Dermis microvascular lymphatic vessel endothelial cell (primary cell): ENCODE measurements at regions not wholly inside any gene's neighbourhood (a gene's known extent, or its start where the extent isn't known, plus 50 kb on each side); places are given as distances from the start of the nearest gene placed in this dataset.
A peak's percentile ranks its signal among the peaks of the same experiment; 100 is the strongest.

Experiments
- DNase-seq, 2 donors: peaks; one replicate each; pipeline versions ENCODE4 v3.0.0 to v3.0.0-alpha.2; 2010; ENCODE audit warnings: low read depth in 2 of 2

DNA sequence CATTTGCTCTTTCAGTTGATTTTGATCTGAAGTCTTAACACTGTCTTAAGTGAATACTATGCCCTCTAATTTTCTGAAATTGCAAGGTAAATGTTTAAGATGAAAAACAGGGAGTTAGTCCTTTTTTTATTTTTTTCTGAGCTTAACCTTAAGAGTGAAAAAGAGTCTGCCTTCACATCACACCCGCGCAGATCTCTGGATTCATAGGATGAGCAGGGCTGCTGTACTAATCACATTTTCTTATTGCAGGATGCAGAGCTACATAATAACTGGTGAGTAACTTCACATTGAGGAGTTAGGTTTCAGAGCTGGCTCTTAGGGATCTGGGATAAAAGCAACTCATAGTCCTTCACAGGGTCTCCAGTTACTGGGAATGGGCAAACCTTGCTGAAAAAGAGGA lies 188.7 kb upstream of the ATP1B1 start:
- no peak for DNase-seq

DNA sequence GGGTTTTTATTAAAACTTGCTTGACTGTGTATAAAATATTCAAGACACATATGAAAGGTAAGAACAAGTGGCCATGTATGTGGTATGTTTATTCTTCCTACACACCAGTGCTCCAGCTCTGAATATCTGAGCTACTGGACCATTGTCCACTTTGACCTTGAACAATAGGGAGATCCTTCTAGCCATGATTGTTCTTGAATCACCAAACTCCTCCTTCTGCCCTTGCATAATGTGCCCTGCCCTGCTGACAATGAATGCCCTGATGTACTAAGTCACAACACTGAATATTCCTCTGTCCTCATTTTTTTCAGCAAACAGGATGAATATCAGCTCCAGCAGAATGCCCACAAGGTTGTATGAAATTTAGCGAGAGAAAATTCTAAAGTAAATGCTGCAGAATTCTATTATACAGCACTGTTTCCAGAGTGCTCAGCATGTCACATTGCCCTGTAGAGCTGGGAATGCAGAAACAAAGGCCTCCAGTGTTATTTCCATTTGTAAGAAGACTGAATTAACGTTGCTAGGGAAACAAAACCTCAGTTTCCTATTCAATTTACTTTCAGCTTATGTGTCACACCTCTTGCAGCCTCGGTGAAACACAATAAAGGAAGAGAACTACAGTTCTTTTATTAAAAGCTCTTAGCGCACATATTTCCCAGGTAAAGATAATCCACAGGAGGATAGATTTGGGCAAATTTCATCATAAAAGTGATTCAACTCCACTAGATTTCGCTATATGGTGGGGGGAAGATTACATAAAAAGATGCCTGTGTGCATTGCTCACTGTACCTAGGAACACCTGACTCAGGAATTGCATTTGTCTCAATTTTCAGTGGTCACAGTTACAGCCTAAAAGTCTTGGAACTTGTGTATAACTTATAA lies 187.4 kb upstream of the ATP1B1 start:
- peak in 1 of 2 donors; percentile 56 for DNase-seq

DNA sequence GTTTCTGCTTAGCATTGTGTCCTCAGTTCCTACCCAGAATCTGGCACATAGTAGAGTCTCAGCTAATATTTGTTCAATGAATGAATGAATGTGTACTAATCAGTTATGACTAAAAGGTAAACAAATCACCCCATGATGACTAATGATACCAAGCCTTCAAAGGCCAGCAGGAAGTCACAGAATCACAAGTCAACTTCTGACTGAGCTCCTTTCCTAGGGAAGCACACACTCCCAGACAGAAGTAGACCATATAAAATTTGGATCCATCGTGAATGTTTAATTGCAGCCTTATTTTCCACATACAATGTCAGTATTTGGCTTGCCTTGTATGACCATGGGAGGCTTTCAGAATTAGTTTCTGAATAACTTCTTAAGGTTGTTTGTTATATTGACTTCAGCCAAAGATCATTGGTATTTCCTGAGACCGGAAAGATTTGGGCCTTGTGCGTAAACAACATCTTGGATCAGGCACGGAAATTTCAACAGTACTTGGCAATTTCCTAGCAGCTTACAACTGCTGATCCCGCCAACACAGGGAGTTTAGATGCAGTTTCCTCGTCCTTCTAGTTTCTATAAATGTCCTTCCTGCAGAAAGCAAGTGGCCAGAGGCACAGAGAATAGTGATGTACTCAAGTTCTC lies 185.9 kb upstream of the ATP1B1 start:
- DNase-seq: peak in 1 of 2 donors; percentile 76

GRCh38 chr1:168921629-168922028 lies 184.9 kb upstream of the ATP1B1 start:
- no peak for DNase-seq

DNA sequence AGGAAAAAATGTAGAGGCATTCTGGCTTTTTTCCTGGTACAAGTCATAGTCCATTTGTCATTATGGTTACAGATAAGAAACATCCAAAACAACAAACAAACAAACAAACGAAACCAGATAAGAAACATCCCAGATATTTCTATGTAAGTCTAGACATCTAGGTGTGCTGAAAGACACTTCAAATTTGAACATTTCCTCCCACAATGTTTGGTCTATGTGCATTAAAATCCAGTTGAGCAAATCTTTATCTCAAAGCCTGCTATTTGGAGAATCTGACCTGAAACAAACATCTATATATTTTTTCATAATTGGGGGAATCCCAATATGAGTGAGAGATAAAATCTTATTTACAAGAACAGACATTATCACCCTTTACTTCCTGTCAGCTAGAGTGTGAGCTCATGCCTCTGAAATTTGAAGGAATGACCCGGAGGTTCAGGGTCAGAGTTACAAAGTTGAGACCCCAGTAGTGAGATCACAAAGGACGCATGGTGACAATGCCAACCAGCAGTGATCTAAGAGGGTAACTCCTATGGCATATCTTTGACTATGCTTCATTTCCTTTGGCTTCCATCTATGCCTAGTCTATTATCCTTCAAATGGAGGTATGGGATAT lies 182.9 kb upstream of the ATP1B1 start:
- DNase-seq: peak in 1 of 2 donors; percentile 44

DNA sequence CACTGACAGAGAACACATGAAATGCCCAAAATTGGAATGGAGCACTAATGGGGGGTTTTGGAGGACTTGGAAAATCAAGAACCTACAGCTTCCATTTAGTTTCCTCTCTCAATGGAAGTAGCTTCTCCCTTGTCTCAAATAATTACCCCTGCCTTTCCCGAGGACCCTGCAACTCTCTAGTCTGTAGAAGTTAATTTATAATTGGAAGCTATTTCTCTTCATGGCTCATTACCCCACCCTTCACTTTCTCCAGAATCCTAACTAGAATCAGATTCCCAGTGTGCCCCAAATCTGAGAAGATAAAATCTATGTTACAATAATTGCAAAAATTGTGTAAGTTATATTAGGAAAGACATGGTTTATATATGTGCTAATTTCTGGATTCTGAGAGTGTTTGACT lies 181.5 kb upstream of the ATP1B1 start:
- DNase-seq: no peak

GRCh38 chr1:168926236-168926635 lies 180.3 kb upstream of the ATP1B1 start:
- no peak for DNase-seq

DNA sequence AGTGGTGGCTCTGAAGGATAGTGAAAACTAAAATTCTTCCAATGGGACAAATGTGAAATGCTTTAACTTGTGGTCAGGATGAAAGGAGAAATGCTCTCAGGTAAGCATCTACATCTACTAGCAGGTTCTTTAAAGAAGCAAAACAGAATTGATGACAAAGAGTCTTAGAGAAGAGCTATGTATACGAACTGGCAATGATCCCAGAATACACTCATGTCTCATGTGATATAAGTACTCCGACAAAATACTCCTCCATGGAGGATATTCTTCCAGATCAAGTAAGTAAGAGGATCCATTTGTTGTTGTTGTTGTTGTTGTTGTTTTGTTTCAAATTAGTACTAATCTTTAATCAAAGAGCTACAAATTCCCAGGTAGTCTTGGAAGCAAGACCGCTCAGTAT lies 174.0 kb upstream of the ATP1B1 start:
- peak in 1 of 2 donors; percentile 7 for DNase-seq

GRCh38 chr1:168933141-168933805 lies 173.2 kb upstream of the ATP1B1 start:
- DNase-seq: no peak

- no peak for DNase-seq
Measured at GRCh38 chr1:168939110-168939946, 167.2 kb upstream of the ATP1B1 start.

DNA sequence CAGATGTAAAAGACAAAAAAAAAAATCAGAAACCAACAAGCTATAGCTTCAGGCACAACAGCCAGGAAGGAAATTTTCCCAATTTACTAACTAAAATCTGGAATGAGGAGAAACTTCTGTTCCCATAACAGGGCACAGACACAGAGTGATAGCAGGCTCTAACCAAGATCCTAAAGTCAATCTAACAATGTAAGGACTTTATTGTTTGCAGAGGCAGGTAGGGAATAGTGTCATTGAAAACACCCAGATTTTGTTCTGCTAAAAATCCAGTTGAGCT lies 166.6 kb upstream of the ATP1B1 start:
- DNase-seq: no peak

DNA sequence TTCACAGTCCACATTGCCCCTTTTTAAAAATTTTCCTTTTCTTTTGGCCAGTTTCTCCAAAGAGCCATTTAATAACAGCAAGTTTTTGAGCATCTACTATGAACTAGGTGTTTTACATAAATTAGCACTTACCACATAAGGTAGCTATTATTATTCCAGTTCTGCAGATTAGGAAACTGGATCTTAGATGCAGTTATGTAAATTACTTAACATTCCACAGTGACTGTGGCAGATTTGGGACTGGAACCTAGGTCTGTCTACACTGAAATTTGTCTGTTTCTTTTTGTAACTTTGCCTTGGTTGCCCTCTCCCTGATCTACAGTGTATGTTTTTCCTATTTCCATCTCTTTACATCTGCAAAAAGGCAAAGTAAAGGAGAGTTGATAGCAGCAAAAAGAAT lies 164.8 kb upstream of the ATP1B1 start:
- DNase-seq: no peak

DNA sequence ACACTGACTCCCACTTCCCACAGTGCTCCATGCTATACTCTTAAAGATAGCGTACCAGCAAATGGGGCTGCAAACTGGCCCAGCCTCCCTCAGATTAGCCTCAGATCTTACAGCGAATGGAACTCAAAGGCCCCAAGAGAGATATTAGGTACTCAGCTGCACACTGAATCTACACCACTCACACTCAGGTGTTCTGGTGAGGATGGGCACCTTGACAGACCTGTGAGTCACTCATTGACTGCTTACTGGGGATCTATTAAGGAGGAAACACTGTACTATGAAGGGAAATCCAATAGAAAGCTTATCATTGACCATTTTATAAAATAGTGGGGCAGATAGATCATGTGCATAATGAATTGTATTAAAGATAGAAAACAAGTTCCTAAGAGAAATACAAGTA lies 164.3 kb upstream of the ATP1B1 start:
- DNase-seq: no peak

DNA sequence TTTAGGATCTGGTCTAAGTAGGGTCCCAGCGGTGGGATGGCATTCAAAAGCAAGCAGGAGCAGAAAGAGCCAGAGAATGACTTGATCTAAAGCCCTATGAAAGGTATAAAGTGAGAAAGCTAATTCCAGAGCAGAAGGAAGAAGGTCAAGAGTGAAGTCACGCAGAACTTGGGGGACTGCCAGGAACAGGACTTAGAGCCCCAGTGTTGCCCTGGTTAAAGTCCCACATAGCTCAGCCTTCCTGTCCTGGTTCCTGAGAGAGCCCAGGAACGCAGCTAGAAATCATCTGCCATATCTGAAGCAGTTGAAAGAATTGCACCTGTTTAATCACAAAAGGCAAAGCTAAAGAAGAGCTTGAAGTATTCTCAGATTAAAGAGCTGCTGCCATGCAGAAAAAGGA lies 160.6 kb upstream of the ATP1B1 start:
- DNase-seq: peak in 1 of 2 donors; percentile 29

- DNase-seq: no peak
Measured at GRCh38 chr1:168947041-168947440, 159.4 kb upstream of the ATP1B1 start.

DNA sequence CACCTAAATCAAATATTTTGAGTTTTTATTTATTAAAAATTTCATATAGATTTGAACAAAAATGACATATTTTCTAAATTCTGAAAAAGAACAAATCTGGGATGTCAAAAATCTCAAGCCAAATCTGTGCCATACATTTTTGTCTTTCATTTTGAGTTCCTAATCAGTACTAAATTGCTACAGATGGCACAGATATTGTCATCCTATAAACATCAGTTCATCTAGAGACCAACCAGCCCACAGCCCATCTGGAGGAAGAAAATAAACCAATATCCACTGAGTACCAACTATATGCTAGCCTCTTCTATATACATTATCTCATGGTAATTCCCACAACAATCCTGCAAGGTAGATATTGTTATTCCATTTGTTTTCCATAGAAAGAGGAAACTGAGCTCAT lies 156.8 kb upstream of the ATP1B1 start:
- DNase-seq: no peak

GRCh38 chr1:168957818-168958217 lies 148.7 kb upstream of the ATP1B1 start:
- no peak for DNase-seq

DNA sequence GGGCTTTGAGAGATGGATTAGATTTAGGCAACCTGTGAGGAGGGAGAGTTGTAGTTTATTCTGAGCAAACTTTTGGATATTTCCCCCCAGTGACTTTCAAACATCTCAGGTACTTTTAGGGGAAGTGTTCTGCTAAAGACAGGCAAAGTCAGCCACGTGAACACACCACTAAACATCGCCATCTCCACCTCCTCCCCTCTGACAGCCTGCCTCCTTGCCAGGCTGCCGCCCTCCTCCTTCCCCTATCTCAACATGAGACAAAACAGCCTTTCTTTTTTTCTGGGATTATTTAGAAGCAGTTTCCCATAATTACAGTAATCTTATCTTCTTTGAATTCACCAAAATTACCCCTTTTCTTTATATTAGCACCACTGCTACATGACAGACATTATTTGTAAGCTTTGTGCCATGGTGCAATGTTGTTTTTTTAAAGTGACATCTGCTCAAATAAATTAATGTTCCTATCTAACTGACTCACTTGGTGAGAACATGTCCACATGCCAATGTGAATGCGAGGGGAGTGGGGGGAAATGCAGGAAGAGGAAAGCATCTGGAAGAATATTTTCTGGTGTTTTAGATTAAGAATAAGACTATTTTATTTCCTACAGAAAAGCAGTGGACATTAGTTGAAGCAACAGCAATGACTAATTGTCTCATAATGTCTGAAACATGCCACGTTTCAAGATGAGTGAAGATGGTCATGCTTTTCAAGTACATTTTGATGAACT lies 147.8 kb upstream of the ATP1B1 start:
- no peak for DNase-seq

GRCh38 chr1:168959382-168959781 lies 147.1 kb upstream of the ATP1B1 start:
- DNase-seq: no peak

- no peak for DNase-seq
Measured at GRCh38 chr1:168960114-168960513, 146.4 kb upstream of the ATP1B1 start.

DNA sequence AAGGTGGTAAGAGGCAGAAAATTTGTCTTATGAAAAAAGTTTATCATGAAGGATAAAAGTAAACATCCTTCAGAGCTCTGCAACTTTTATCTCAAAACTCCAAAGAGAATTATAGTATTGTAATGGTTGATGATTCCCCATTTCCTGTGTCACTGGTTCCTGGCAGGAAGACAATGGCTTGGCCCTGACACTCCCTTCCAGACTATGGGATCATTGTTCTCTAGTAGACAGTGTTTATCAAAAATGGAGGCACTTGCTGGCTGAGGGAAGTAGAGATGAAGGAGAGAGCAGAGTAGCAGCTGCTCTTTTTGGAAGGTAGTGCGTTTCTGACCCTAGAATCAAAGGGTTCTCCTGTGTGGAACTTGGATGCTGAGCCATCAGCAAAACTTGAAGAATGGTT lies 145.9 kb upstream of the ATP1B1 start:
- peak; percentile 4 to 17 for DNase-seq
